Fibroblast of mammary gland (primary cell): ENCODE measurements at regions not wholly inside any gene's neighbourhood (a gene's known extent, or its start where the extent isn't known, plus 50 kb on each side); places are given as distances from the start of the nearest gene placed in this dataset.
"Not testable (repeated sequence)": the region's sequence is repeated elsewhere in the genome, so short reads cannot be mapped to it uniquely, and the experiment has no call there.

ENCODE experiments used
- DNase-seq: peaks from one replicate; pipeline ENCODE4 v3.0.0-alpha.2; 2010; ENCODE audit warnings: low read depth
- H3K4me3 ChIP-seq: 2 replicates; pipeline ENCODE4 v1.5.1; 2011; ENCODE audit warnings: low read depth, mild to moderate bottlenecking, low read length, moderate library complexity; ENCODE audit not compliant: control insufficient read depth
- TF ChIP-seq, protein P1 (sequence below): conservative IDR thresholded peaks from 2 replicates; pipeline ENCODE4 v1.5.1; 2011; ENCODE audit warnings: low read depth, low read length, inconsistent platforms; ENCODE audit not compliant: control insufficient read depth, insufficient read depth

- DNase-seq = no peak
- H3K4me3 ChIP-seq = no peak overlapping the region
- TF ChIP-seq, protein P1, sequence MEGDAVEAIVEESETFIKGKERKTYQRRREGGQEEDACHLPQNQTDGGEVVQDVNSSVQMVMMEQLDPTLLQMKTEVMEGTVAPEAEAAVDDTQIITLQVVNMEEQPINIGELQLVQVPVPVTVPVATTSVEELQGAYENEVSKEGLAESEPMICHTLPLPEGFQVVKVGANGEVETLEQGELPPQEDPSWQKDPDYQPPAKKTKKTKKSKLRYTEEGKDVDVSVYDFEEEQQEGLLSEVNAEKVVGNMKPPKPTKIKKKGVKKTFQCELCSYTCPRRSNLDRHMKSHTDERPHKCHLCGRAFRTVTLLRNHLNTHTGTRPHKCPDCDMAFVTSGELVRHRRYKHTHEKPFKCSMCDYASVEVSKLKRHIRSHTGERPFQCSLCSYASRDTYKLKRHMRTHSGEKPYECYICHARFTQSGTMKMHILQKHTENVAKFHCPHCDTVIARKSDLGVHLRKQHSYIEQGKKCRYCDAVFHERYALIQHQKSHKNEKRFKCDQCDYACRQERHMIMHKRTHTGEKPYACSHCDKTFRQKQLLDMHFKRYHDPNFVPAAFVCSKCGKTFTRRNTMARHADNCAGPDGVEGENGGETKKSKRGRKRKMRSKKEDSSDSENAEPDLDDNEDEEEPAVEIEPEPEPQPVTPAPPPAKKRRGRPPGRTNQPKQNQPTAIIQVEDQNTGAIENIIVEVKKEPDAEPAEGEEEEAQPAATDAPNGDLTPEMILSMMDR = no peak
Measured at GRCh38 chr1:69104894-69105293, 462.8 kb upstream of the LRRC7 start.

DNA sequence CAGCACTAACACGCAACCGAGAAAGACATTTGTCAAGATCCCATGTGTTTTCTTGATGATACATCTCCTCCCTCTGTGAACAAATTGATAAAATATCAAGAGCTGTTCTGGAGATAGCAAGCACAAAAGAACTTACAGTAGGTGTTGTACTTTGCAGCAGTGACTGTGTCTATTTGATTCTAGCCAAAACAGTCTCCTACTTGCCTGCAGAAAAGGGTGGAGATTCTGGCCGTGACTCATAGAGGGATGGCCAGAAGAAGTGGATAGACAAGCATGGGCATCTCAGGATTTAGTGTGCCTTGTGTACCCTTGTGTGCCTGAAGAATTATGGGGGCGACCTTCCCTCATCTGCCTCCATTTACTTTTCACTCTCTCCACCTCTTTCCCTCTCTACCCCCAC is 458.4 kb upstream of the LRRC7 start:
- DNase-seq = peak; percentile 16
- TF ChIP-seq, protein P1 = no peak
- no peak overlapping the region for H3K4me3 ChIP-seq

GRCh38 chr1:69110851-69111250 is 456.9 kb upstream of the LRRC7 start:
- DNase-seq = no peak
- H3K4me3 ChIP-seq = no peak overlapping the region
- TF ChIP-seq, protein P1 = no peak

DNA sequence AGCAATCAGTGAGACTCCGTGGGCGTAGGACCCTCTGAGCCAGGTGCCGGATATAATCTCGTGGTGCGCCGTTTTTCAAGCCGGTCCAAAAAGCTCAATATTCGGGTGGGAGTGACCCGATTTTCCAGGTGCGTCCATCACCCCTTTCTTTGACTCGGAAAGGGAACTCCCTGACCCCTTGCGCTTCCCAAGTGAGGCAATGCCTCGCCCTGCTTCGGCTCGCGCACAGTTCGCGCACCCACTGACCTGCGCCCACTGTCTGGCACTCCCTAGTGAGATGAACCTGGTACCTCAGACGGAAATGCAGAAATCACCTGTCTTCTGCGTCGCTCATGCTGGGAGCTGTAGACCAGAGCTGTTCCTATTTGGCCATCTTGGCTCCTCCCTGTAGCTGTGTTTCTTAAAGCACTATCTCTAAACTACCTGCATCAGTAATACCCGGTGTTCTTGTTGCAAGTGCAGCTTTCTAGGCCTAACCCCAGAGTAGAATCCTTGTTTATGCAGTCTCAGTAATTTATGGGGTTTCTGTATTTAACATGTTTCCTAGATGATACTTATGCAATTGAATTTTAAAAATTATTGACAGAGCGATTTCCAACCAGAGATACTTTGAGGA is 447.5 kb upstream of the LRRC7 start:
- DNase-seq, H3K4me3 ChIP-seq: not testable (repeated sequence)

GRCh38 chr1:69120817-69121216 is 446.9 kb upstream of the LRRC7 start:
- TF ChIP-seq, protein P1 = no peak
- no peak overlapping the region for H3K4me3 ChIP-seq
- DNase-seq = no peak

- TF ChIP-seq, protein P1 = no peak
- peak; percentile 69 for DNase-seq
Measured at GRCh38 chr1:69121723-69122122, 446.0 kb upstream of the LRRC7 start.

GRCh38 chr1:69122373-69122772 is 445.3 kb upstream of the LRRC7 start:
- DNase-seq = no peak
- H3K4me3 ChIP-seq = no peak overlapping the region
- TF ChIP-seq, protein P1 = no peak

More at GRCh38 chr1:69121723-69122122, 446.0 kb upstream of the LRRC7 start:
- H3K4me3 ChIP-seq = no peak overlapping the region
